Panc1 (cell line): ENCODE measurements at regions not wholly inside any gene's neighbourhood (a gene's known extent, or its start where the extent isn't known, plus 50 kb on each side); places are given as distances from the start of the nearest gene placed in this dataset.

Source experiments
- ATAC-seq: fragments of 200-7000 bp; cut with Tn5 transposase; 2 replicates; pipeline ENCODE4 v1.9.1; 2020; ENCODE audit warnings: mild to moderate bottlenecking, moderate library complexity
- BruUV-seq: library from RNA; stranded (reverse); fragments of 400-500 nt; replicated peaks from 2 replicates; lab custom pipeline; 2021; lab: Mats Ljungman, UMichigan
- CTCF ChIA-PET: fragments of 300-600 bp; sonication (Branson Sonifier 250); formaldehyde crosslinking; loops from one replicate; lab custom pipeline; 2022; ENCODE audit warnings: antibody characterized with exemption; lab: Charles Lee
- POLR2A ChIA-PET: fragments of 300-600 bp; sonication (Branson Sonifier 250); formaldehyde crosslinking; loops from one replicate; lab custom pipeline; 2022; ENCODE audit warnings: antibody characterized with exemption; lab: Charles Lee
- DNase-seq: peaks from one replicate; pipeline ENCODE4 v3.0.0-alpha.2; 2010; ENCODE audit warnings: low read depth, low spot score
- H3K27ac ChIP-seq: 2 replicates; pipeline ENCODE4 v1.5.1; 2011; ENCODE audit warnings: mild to moderate bottlenecking, low read length, inconsistent platforms
- H3K27me3 ChIP-seq: fragments of 200-500 bp; sonication (Bioruptor generic); 2 replicates; pipeline ENCODE4 v1.6.0; 2014; ENCODE audit warnings: low read length, inconsistent platforms; ENCODE audit not compliant: control insufficient read depth, insufficient read depth
- H3K36me3 ChIP-seq: fragments of 200-500 bp; sonication (Bioruptor generic); 2 replicates; pipeline ENCODE4 v1.5.1; 2014; ENCODE audit warnings: inconsistent platforms, mild to moderate bottlenecking, low read length, moderate library complexity; ENCODE audit not compliant: control insufficient read depth, insufficient read depth
- H3K4me1 ChIP-seq: 2 replicates; pipeline ENCODE4 v1.5.1; 2011; ENCODE audit warnings: inconsistent platforms, mild to moderate bottlenecking, low read length, moderate library complexity; ENCODE audit not compliant: control insufficient read depth, insufficient read depth
- H3K4me3 ChIP-seq, 2 experiments: 2 replicates each; pipeline ENCODE4 v1.5.1; 2011 to 2012; ENCODE audit warnings: low read depth in 2 of 2, low read length in 2 of 2, mild to moderate bottlenecking in 2 of 2, inconsistent platforms in 1 of 2, moderate library complexity in 1 of 2
- H3K9me3 ChIP-seq: fragments of 200-500 bp; sonication (Bioruptor generic); 2 replicates; pipeline ENCODE4 v1.5.1; 2014; ENCODE audit warnings: low read depth, mild to moderate bottlenecking, inconsistent platforms, low read length, moderate library complexity; ENCODE audit not compliant: control insufficient read depth, insufficient read depth
- CTCF ChIP-seq: fragments of 450-650 bp; IDR thresholded peaks from 2 replicates; pipeline ENCODE4 v1.5.1; 2017; ENCODE audit warnings: mild to moderate bottlenecking
- POLR2AphosphoS5 ChIP-seq: IDR thresholded peaks from 2 replicates; pipeline ENCODE4 v1.6.1; 2012; ENCODE audit warnings: mild to moderate bottlenecking, low read depth, low read length, moderate library complexity
- REST ChIP-seq, 2 experiments: IDR thresholded peaks; 2 replicates each; pipeline ENCODE4 v1.6.1; 2011 to 2012; ENCODE audit warnings: low read depth in 2 of 2, control low read depth in 1 of 2, low read length in 1 of 2, mild to moderate bottlenecking in 1 of 2, moderate library complexity in 1 of 2; ENCODE audit not compliant: insufficient read depth in 1 of 2
- SIN3A ChIP-seq: IDR thresholded peaks from 2 replicates; pipeline ENCODE4 v1.6.1; 2012; ENCODE audit warnings: low read depth, mild to moderate bottlenecking, low read length, moderate library complexity, borderline replicate concordance; ENCODE audit not compliant: insufficient read depth
- TCF7L2 ChIP-seq: IDR thresholded peaks from 2 replicates; pipeline ENCODE4 v1.6.1; 2011; ENCODE audit warnings: mild to moderate bottlenecking, low read depth, low read length, inconsistent platforms
- in situ Hi-C: cut with HindIII; loops from 2 replicates; pipeline ENCODE4 v1.10.0; 2016; ENCODE audit warnings: low sequenced_read_pairs, low pct_unique_long_range_greater_than_20kb
- intact Hi-C: fragments of 100-400 bp; cut with micrococcal nuclease; formaldehyde crosslinking; loops from one replicate; pipeline ENCODE4 v1.10.0; 2022; ENCODE audit not compliant: unreplicated experiment

DNA sequence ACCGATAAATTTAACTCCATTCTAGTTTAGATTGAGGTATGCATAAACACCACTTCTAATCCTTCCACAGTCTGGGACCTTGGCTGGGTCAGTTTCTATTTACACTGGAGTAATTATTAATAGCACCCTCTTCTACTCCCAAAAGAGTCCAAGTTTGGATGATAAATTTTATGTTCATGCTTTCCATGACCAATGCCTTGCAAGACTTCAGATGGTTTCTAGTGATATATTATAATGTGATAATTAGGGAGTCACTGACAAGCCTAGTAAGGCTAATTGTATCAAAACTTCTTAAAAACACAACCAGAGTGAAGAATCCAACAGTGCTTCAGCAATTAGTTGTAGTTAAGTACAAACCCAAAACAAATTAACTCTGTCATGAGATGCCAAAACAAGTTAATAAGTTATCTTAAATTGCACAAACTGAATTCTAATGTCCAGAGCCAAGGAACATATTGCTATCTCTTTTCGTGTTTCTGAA, 489.6 kb downstream of the TTLL7 start:
- in situ Hi-C loops (no loop called here), intact Hi-C loops (no loop called here)
- Histone ChIP-seq H3K9me3 (no peaks in the 10 kb centered on the region), H3K27me3 (no peaks in the 10 kb centered on the region), H3K36me3 (no peaks in the 10 kb centered on the region), H3K4me1 (no peaks in the 10 kb centered on the region), H3K27ac (no peak overlapping the region), H3K4me3 (no peak overlapping the region)
- no TSS peak for BruUV-seq
- POLR2A ChIA-PET = no interaction called here
- CTCF ChIA-PET = no interaction called here
- DNase-seq (no peak), ATAC-seq (no peak)
- no peak for TF ChIP-seq CTCF
- no peak for TF ChIP-seq TCF7L2
- TF ChIP-seq REST (IDR thresholded peaks at IDR 0.05; ENCODE audit: insufficient read depth in 1 of 2, low read depth in 2 of 2, low read length in 1 of 2) = no peak
- no peak for TF ChIP-seq POLR2AphosphoS5
- TF ChIP-seq SIN3A = no peak

GRCh38 chr1:83508485-83509151, 490.3 kb downstream of the TTLL7 start:
- DNase-seq (no peak), ATAC-seq (no peak)
- POLR2A ChIA-PET = interaction anchor here (0.7 kb wide), 1 partner anchor 211 kb away, joined by 3 read pairs; no protein-coding TSS in a partner anchor
- TF ChIP-seq SIN3A = no peak
- TF ChIP-seq CTCF = no peak
- TF ChIP-seq REST (IDR thresholded peaks at IDR 0.05; ENCODE audit: insufficient read depth in 1 of 2, low read depth in 2 of 2, low read length in 1 of 2) = no peak
- TF ChIP-seq POLR2AphosphoS5 = no peak
- TF ChIP-seq TCF7L2 = no peak
- no TSS peak for BruUV-seq
- no peaks in the 10 kb centered on the region for H3K27me3 ChIP-seq
- no peaks in the 10 kb centered on the region for H3K36me3 ChIP-seq
- intact Hi-C loops = no loop called here
- no peaks in the 10 kb centered on the region for H3K4me1 ChIP-seq
- H3K27ac ChIP-seq = no peak overlapping the region
- CTCF ChIA-PET = no interaction called here
- in situ Hi-C loops = no loop called here
- no peak overlapping the region for H3K4me3 ChIP-seq
- no peaks in the 10 kb centered on the region for H3K9me3 ChIP-seq
